Stimulated activated CD8-positive, alpha-beta memory T cell treated with anti-CD3 and anti-CD28 coated beads, Interleukin-4, amount 100 ng/mL, for 4 hours (primary cell): ENCODE measurements at regions not wholly inside any gene's neighbourhood (a gene's known extent, or its start where the extent isn't known, plus 50 kb on each side); places are given as distances from the start of the nearest gene placed in this dataset.

ENCODE experiments used
- DNase-seq, 2 donors: peaks; one replicate each; pipeline ENCODE4 v3.0.0-alpha.2; 2020; ENCODE audit warnings: low read depth in 2 of 2, low spot score in 1 of 2

DNA sequence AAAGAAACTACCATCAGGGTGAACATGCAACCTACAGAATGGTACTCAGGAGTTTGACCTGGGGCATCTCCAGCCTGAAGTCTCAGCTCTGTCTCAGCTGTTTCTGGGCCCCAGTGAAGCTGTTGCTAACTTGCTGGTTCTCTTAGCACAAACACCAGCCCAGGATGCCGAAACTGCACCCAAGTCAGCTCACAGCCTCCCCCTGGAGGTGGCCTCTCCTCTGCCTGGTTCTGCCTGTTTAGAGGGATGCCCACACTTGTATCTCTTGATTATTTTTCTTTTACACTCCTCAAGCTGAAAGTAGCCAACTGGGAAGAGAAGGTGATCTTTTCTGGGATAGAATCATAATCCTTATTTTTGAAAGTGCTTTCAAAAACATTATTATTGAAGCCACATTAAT, 289.0 kb upstream of the RASGRP1 start:
- DNase-seq, result no peak

DNA sequence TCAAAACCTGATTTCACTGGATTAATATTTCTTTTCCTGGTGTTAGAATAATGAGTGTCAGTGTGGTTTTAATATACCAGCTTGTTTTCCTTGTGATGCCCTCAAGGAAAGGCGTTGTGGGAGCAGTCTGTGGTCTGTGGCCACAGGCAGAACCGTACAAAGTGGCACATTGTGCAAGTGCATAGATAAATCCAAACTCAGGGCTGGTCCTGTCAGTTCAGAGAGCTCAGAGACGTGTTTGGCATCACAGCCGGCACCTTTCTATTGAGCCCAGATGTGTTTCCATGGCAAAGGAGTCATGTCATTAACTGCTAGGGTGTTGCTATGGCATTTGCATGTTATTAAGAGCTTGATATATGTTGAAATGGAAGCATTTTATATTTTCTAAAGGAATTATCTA, 289.9 kb upstream of the RASGRP1 start:
- DNase-seq, result no peak

DNA sequence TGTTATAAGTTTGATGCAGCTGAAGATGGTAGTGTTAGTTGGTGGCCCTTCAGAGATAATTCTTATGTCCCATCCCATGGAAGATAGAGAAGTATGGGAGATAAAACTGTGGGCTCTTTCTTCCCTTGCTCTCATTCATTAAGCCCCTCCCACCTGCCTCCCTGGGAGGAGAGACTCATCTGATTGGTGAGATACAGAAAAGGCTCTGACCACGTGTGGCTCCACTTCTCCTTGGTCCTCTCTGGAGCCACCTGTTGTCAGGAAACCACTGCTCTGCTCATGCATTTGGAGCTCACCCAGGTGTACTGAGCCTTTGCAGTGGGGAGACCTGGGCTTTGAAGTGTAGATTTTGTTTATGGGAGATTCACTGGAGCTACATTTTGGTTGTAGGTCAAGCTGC, 293.2 kb upstream of the RASGRP1 start:
- DNase-seq, result no peak

DNA sequence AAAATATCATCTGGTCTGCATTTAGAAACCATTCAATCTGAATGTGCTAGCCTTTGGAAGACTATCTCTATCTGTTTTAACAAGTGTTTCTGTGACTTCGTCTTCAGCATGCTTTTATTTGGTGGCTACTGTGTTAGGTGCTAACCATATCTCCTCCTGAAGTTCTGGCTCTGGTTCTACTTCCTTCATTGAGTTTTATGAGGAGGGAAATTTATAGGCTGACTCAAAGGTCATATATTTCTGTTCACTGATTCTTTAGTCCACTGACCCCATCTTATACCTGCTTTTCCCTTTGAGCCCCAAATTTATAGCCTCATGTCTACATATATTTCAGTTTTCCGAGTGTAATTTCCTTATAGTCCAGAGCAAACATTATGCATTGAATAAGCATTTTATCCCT, 295.0 kb upstream of the RASGRP1 start:
- no peak for DNase-seq

DNA sequence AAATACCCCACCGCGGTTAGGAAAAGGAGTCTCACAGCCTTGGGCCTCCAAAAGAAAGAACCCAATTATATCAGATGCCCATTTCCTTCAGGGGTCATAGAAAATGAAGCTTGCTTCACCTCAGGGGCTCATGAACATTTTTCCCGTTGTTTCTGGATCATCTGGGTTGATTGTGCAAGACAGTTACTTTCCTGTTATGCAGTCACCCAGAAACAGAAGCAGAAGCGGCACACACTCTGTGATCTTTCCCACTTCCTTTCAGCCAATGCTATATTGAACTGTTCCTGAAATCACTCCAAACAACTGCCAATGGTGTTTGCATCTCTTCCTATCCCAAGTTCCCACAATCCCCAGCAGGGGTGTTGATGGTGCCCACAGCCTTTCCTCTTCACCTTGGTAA, 295.6 kb upstream of the RASGRP1 start:
- no peak for DNase-seq

DNA sequence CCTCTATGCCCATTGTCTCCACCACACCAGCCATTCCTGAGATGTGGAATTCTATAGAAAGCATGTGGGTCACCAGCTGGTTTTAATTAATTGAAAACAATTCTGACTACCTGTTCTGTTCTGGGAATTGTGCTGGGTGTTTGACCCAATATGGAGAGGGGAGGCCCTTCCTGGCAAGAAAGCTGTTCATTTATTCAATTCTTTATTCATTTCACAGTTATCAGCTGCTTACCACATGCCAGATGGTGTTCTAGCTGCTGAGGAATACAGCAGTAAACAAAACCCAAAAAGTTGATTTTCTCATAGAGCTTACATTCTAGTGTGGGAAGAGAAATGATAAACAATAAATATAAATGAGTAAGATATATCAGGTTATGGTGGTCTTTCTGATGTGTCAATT, 296.1 kb upstream of the RASGRP1 start:
- DNase-seq, result no peak

DNA sequence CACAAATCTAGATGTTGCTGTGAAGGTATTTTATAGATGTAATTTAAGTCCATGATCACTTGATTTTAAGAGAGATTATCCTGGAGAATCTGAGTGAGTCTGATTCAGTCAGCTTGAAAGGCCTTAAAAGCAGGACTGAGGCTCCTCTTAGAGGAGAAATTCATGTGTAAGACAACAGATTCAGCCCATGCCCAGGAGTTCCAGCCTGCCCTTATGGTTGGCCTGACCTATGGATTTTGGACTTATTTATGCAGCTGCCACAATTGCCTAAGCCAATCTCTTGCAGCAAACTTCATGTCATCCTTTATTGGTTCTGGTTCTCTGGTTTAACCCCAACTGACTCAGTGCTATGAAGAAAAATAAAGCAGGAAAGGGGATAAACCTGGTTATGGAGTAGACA, 296.5 kb upstream of the RASGRP1 start:
- no peak for DNase-seq

DNA sequence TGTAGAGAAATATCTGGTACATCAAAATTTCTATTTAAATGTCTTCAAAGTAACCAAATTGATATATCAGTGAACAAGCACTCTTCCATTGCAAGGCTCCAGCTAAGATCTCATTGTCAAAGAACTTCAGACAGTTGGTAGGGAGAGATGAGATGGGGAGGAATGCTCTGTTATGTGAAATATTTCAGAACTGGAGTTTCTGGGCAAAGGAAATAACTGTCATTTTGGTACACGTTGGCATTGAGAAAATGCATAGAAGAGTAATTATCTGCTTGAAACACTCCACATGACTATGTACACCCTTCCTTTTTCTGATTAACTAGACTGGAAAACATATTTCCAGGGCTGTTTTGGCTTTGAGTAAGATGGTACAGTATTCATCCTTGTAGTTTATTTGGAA, 297.5 kb upstream of the RASGRP1 start:
- DNase-seq, result no peak

DNA sequence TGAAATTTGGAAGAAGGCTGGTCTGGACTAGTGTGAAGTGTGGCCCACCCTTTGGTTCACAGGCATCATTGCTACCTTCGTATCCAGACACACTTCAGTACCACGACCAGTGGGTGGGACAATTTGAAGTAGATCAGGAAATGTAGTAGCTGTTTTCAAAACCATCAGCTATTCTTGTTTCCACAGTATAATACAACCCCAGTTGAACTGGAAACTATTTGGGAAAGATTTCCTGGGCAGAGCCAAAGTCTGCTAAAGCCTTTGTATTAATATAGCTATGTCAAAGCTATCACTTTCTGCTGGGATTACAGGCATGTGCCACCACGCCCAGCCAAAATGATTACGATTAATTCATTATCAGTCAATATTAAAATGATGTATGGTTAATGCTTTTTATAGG, 298.8 kb upstream of the RASGRP1 start:
- DNase-seq, result no peak

DNA sequence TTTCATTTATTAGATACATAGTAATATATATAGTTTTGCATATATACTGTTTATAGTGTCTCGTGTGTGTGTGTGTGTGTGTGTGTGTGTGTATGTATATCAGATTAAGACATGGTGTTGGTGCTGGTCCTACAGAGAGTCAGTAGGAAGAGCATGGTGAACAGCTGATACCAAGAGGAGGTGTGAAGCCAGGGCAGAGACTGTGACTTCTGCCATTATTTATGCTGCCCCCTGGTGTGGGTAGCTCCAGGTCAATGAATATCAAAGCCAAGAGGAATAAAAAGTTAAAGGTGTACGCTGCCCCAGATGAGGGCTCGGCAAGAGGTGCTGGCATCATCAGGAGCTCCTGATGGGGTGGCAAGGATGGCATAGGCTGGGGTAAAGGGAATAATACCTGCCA, 299.5 kb upstream of the RASGRP1 start:
- no peak for DNase-seq

DNA sequence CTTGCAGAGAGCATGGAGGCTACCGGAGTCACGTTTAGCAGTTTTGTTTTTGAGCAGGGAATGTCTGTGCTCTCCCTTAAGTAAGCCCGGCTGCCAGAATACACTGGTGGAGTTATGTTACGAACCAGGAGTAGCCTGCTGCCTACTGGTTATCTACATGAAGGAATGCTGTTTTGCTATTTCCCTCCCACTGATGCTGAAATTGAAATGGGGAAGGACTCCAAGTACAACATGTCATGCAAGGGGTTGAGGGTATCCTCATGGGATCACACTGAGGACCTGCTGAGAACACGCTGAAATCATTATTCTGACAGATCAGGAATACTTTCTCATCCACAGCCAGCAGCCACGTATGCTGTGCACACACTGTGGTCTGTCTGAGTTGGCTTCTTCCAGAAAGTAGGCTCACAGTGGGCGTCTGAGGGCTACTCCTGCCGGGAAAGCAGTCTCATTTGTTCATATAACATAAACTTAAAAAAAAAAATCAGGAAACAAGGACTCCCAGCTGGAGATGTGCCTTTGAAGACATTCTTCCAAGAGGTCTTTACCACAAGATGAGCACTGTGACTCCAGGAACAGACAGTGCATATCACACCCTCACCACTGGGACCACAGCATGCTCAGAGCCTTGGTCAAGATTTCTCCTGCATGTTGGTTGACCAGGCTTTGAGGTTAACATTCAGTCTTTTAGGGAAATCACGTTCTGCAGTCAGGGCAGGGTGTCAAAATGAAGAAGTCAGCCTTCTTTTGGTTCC, 300.4 kb upstream of the RASGRP1 start:
- DNase-seq, result no peak

DNA sequence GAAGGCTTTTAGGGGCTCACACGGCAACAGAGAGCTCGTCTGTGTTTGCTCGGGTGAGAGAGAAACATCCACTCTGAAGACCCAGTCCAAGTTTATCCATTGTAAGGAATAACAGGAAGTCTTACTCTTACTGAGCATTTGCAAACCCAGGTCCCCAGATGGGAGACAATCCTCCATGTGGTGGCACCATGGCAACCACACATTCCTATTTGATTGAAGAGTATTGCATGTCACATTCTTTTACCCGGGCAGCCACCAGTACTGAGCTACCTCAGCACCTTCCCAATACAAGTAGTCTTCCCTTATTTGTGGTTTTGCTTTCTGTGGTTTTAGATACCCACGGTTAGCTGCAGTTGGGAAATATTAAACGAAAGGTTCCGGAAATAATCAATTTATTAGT, 302.9 kb upstream of the RASGRP1 start:
- DNase-seq, result no peak

DNA sequence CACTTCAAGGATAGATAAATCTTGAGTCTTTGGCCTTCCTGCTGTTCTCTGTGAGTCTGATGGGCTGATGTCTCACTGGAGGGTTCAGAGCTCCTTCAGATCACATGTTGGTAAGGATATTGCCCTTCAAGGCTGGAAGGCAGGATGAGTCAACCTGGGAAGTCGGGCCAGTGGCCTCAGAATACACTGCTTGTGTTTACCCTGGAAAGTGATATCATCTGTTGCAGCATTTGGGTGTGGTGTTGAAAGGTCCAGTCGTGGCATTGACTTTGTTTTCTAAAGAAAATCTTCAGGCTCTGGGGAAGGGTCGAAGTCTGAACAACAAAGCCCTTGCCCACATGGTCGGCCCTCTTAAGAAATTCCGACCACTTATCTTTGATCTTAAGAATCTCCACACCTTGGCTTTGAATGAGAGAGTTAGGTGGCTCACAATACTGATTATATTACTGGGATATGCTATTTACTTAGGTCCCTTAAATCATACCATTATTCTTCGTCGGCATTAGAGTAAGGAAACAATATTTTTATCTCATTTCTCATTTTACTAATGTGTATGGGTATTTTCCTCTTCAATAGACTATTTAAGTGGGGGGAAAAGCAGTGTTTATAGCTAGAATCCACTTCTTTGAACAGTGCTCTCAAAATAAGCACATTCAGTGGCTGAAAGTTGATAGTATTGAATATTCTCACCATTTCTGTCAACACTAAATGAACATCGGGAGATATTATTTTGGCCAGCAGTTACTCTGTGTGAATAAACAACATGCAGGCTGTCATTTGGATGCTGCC, 303.9 kb upstream of the RASGRP1 start:
- no peak for DNase-seq

DNA sequence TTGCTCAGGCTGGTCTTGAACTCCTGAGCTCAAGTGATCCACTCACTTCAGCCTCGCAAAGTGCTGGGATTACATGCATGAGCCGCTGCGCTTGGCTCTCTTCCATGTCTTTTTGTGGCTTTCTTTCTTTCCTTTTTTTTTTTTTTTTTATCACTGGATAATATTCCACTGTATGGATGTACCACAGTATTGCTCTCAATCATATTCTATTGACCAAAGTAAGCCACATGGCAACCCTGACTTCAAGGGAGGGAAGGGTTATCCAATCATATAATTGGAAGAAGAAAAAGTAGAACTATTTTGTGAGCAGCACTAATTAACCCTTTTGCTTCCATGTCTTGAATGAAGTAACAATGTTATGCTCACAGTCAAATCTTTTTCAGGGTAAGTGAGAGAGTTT, 307.0 kb upstream of the RASGRP1 start:
- no peak for DNase-seq

DNA sequence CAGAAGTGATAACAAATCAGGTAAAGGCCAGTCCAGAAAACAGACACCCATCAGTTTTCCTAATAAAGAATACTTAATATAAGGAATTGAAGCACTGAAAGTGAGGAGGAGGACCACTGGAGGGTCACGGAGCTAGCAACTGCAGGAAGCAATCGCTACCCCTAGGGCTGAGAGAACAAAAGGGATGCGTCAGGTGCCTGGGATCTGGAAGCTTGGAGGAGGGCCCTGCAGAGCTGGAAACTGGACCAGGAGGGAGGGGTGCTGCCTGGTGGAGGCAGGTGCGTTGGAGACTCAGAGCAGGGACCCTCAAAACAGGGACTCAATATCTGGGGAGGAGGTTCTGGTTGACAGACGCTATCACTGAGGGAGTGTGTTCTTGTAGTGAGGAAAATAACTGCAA, 308.1 kb upstream of the RASGRP1 start:
- DNase-seq, result no peak

DNA sequence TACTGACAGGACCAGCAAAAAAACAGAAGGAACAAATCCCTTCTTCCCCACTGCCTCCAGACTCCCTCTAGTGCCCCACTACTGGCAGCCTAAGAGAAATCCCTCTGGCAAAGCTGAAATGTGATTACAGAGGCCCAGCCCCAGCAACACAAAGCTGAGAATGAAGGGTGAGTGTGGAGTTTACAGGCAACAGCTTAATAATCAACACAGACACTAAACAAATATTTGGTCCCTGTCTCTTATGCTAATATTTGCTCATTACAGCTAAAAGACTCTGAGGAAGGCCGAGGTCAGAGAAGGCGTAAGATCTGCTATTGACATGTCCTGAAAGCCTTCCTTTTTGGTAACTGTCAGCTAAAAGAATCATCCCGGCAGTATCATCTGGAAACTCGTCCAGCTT, 308.5 kb upstream of the RASGRP1 start:
- DNase-seq, result no peak

DNA sequence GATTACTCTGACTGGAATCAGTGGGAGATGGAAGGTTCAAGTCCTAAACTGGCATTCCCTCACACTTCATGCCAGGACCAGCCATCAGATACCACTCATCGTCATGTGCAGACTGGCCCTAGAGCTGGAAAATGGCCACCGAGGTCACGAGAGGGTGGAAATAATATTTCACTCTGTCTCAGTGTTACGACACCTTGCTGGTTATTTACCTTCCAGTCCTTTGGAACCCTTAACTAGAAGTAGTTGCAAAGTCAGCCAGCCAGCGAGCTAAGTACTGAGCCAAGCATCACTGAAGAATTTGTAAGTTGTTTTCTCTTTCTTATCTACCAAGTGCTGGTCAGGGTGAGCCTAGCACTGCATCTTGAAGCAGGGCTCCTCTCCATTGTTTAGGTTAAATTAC, 309.9 kb upstream of the RASGRP1 start:
- no peak for DNase-seq

DNA sequence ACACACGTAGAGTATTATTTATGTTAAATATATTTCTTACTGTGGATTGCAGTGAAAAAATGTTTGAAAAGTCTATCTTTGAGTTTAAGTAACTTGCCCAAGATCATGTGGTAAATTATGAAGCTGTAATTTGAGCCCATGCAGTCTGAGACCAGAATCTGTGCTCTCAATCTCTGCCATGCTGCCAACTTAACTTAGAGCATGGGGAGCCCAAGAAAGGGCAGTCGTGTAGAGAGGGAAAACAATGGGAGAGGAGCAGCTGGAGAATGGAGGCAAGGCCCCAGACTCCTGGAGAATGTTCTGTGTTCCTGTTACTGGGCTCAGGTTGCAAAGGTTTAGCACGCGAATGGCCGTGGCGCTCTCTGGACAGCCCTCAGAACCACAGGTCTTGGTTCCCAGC, 311.6 kb upstream of the RASGRP1 start:
- no peak for DNase-seq

DNA sequence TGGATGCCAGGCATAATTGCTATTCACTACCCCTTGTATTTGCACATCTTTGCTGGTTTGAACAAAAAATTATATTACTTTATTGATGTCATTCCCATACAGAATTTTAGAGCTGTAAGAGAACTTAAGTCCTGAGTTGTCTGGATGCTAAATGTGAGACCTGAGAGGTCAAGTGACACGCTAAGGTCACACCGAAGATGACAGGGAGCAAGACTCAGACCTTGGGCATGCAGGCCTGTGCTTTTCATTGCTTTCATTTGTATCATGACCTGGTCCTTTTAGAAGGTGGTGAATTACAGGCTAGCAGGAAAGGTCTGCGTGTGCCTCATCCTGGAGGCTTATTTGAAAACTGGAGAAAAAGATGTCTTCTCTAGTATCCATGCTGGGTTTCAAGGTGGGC, 312.0 kb upstream of the RASGRP1 start:
- DNase-seq, result no peak

DNA sequence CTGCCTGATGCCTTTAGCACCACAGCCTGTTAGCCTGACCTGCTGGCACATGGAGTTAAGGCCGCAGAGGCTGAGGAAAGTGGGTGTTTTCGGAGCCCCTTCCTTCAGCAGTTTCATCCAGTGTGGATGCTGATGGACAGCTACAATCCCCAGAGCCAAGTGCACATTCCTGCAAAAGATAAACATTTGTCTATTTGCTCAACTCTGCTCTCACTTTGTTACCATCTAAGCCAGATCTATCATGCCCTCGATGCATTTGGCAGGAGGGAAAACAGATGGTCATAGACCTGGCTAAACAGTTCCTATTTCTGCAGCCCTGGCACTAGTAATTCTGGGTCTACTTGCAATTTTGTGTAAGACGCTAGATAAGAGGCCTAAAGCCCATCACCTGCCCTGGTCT, 312.9 kb upstream of the RASGRP1 start:
- no peak for DNase-seq

DNA sequence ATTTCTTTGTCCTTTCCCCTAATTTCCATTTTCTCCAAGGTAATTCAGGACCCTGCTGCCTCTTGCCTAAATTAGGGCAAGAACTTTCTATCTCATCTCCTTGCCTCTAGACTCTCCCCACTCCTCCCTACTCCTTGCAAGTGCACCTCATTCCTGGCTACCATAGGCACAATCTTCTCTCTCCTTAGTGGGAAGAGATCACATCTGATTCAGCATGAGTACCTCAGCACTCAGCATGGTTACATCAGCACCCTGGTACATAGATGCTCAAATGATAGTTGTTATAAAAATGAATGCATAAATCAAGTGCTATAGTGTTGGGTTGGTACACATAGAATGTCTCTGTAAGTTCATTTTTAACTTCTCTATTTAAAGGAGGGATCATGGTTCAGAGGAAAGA, 313.4 kb upstream of the RASGRP1 start:
- DNase-seq, result no peak

DNA sequence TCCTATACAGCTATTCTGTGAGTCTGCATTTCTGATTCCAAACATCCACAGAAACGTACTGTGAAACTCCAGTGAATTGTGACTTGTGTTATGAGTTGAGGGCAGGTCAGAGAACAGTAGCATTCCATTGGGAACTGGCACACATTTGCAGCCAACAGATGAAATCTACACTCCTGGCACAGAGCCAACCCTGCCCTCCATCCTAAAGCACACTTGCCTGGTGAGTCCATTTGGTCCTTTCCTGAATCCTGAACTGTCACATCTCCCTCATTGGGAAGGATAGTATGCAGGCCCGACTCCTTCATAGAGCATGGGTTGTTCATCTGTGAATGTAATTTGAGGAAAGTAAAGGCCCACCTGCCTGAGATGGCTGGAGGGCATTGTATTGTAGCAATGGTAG, 314.3 kb upstream of the RASGRP1 start:
- DNase-seq, result no peak

DNA sequence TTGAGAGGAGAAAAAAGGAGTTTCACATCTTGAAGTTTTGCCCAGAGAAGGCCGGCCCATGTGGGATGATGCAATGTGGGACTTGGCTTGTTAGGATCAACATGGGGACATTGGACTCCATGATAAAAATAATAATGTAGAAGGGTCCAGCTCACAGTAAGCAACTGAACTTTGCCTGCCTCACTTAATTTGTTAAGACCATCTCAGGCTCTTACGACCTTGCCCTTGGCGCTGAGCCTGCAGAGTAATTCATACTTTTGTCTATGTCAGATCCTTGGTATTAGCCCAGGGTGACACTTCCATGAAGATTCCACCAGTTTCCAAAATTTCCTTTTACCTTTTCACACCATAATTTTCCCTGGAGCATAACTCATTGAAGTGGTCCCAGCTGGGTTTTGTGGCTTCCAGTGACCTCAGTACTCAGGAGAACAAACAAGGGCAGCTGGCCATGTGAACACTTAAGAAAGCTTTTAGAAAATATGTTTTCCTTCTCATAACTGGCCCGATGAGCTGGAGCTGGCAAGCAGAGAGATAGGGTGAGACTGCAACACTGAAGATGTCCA, 315.4 kb upstream of the RASGRP1 start:
- DNase-seq, result no peak
